Neural cell (in vitro differentiated cells): ENCODE measurements at regions not wholly inside any gene's neighbourhood (a gene's known extent, or its start where the extent isn't known, plus 50 kb on each side); places are given as distances from the start of the nearest gene placed in this dataset.

Experiments used
- H2AFZ ChIP-seq: fragments of 200-600, 300-800 bp; sonication (generic), shearing (Covaris generic); 2 replicates; pipeline ENCODE4 v1.6.0; 2014; ENCODE audit warnings: low read depth, mild to moderate bottlenecking, antibody characterized with exemption, low read length, moderate library complexity
- H3F3A ChIP-seq: fragments of 200-600 bp; shearing (Covaris generic); 2 replicates; pipeline ENCODE4 v1.6.1; 2016; ENCODE audit warnings: mild to moderate bottlenecking, moderate library complexity, mixed read lengths, antibody characterized with exemption, low read length; ENCODE audit not compliant: insufficient read depth, poor library complexity, severe bottlenecking
- H3K27ac ChIP-seq: fragments of 200-600, 300-800 bp; sonication (generic), shearing (Covaris generic); 2 replicates; pipeline ENCODE4 v1.5.1; 2014; ENCODE audit warnings: mild to moderate bottlenecking, low read length, moderate library complexity
- H3K27me3 ChIP-seq: fragments of 300-800, 200-600 bp; sonication (generic), shearing (Covaris generic); 2 replicates; pipeline ENCODE4 v1.6.0; 2014; ENCODE audit warnings: mild to moderate bottlenecking, low read depth, low read length, moderate library complexity; ENCODE audit not compliant: insufficient read depth
- H3K36me3 ChIP-seq: fragments of 300-800, 200-600 bp; sonication (generic), shearing (Covaris generic); 2 replicates; pipeline ENCODE4 v1.5.1; 2014; ENCODE audit warnings: mild to moderate bottlenecking, antibody characterized with exemption, low read length, moderate library complexity; ENCODE audit not compliant: insufficient read depth
- H3K4me2 ChIP-seq: fragments of 300-800, 200-600 bp; sonication (generic), shearing (Covaris generic); 2 replicates; pipeline ENCODE4 v1.6.0; 2014; ENCODE audit warnings: mild to moderate bottlenecking, low read length
- H3K4me3 ChIP-seq: fragments of 300-800, 200-600 bp; sonication (generic), shearing (Covaris generic); 2 replicates; pipeline ENCODE4 v1.5.1; 2014; ENCODE audit warnings: mild to moderate bottlenecking, low read length, moderate library complexity
- H3K79me2 ChIP-seq: fragments of 200-600 bp; shearing (Covaris generic); replicated peaks from 2 replicates; pipeline ENCODE4 v1.6.0; 2014; ENCODE audit warnings: mild to moderate bottlenecking, low read length, moderate library complexity; ENCODE audit not compliant: insufficient read depth
- H3K9ac ChIP-seq: fragments of 300-800, 200-600 bp; sonication (generic), shearing (Covaris generic); 2 replicates; pipeline ENCODE4 v1.6.1; 2016; ENCODE audit warnings: mild to moderate bottlenecking, low read length, mixed read lengths
- H3K9me2 ChIP-seq: fragments of 200-600 bp; shearing (Covaris generic); 2 replicates; pipeline ENCODE4 v1.6.1; 2016; ENCODE audit warnings: mild to moderate bottlenecking, low read length, mixed read lengths; ENCODE audit not compliant: insufficient read depth
- H3K9me3 ChIP-seq: fragments of 200-600, 300-800 bp; sonication (generic), shearing (Covaris generic); 2 replicates; pipeline ENCODE4 v1.6.1; 2016; ENCODE audit warnings: mild to moderate bottlenecking, mixed run types, low read length, moderate library complexity, mixed read lengths
- H4K20me1 ChIP-seq: fragments of 200-600 bp; shearing (Covaris generic); 2 replicates; pipeline ENCODE4 v1.6.1; 2016; ENCODE audit warnings: mild to moderate bottlenecking, mixed run types; ENCODE audit not compliant: insufficient read depth
- CTCF ChIP-seq: fragments of 450-650 bp; IDR thresholded peaks from 2 replicates; pipeline ENCODE4 v1.5.1; 2014; ENCODE audit warnings: antibody characterized with exemption, mild to moderate bottlenecking, moderate library complexity; ENCODE audit not compliant: poor library complexity, severe bottlenecking
- EP300 ChIP-seq: fragments of 450-650 bp; conservative IDR thresholded peaks from 2 replicates; pipeline ENCODE4 v1.6.1; 2014; ENCODE audit warnings: antibody characterized with exemption, mild to moderate bottlenecking, moderate library complexity; ENCODE audit not compliant: poor library complexity, severe bottlenecking
- EZH2 ChIP-seq: fragments of 200-600, 300-800 bp; shearing (Covaris generic), sonication (generic); IDR thresholded peaks from 2 replicates; pipeline ENCODE4 v1.6.1; 2014; ENCODE audit warnings: antibody characterized with exemption, low read length, borderline replicate concordance, mild to moderate bottlenecking; ENCODE audit not compliant: insufficient read depth, poor library complexity, severe bottlenecking
- MXI1 ChIP-seq: fragments of 450-650 bp; conservative IDR thresholded peaks from 2 replicates; pipeline ENCODE4 v1.6.1; 2014; ENCODE audit warnings: antibody characterized with exemption, mild to moderate bottlenecking; ENCODE audit not compliant: poor library complexity, severe bottlenecking
- POLR2AphosphoS5 ChIP-seq: IDR thresholded peaks from 2 replicates; pipeline ENCODE4 v1.6.1; 2012
- RAD21 ChIP-seq: fragments of 450-650 bp; conservative IDR thresholded peaks from 2 replicates; pipeline ENCODE4 v1.6.1; 2014; ENCODE audit warnings: antibody characterized with exemption, mild to moderate bottlenecking, moderate library complexity
- REST ChIP-seq: IDR thresholded peaks from 2 replicates; pipeline ENCODE4 v1.6.1; 2012; ENCODE audit warnings: borderline replicate concordance
- SMC3 ChIP-seq: fragments of 450-650 bp; conservative IDR thresholded peaks from 2 replicates; pipeline ENCODE4 v1.6.1; 2014; ENCODE audit warnings: antibody characterized with exemption, mild to moderate bottlenecking, moderate library complexity; ENCODE audit not compliant: poor library complexity
- TAF1 ChIP-seq: IDR thresholded peaks from 2 replicates; pipeline ENCODE4 v1.6.1; 2012; ENCODE audit warnings: low read depth

GRCh38 chr2:10235099-10235908, 67.4 kb upstream of the HPCAL1 start:
- TF ChIP-seq EZH2 (no peak), POLR2AphosphoS5 (no peak), TAF1 (no peak), RAD21 (no peak), SMC3 (no peak), CTCF (no peak), EP300 (no peak), MXI1 (no peak), REST (no peak)
- no peak overlapping the region for H2AFZ ChIP-seq

GRCh38 chr2:10235909-10236550, 66.7 kb upstream of the HPCAL1 start:
- H3K9me2 ChIP-seq = no peaks in the 10 kb centered on the region
- TF ChIP-seq EZH2 = no peak
- TF ChIP-seq CTCF = no peak
- TF ChIP-seq MXI1 = no peak
- TF ChIP-seq POLR2AphosphoS5 = no peak
- TF ChIP-seq REST = no peak
- no peak for TF ChIP-seq TAF1
- no peak for TF ChIP-seq EP300
- TF ChIP-seq SMC3 = no peak
- no peak for TF ChIP-seq RAD21

More at GRCh38 chr2:10235099-10235908, 67.4 kb upstream of the HPCAL1 start:
- H3K9me2 ChIP-seq = no peaks in the 10 kb centered on the region
- H3K36me3 ChIP-seq = no peaks in the 10 kb centered on the region
- no peak overlapping the region for H3K4me3 ChIP-seq
- no peaks in the 10 kb centered on the region for H3K27me3 ChIP-seq
- H3F3A ChIP-seq = no peaks in the 10 kb centered on the region
- no peaks in the 10 kb centered on the region for H3K79me2 ChIP-seq
- H3K4me2 ChIP-seq = no peak overlapping the region
- H3K9me3 ChIP-seq = no peaks in the 10 kb centered on the region
- no peak overlapping the region for H3K9ac ChIP-seq
- no peak overlapping the region for H3K27ac ChIP-seq
- no peaks in the 10 kb centered on the region for H4K20me1 ChIP-seq

More at GRCh38 chr2:10235909-10236550, 66.7 kb upstream of the HPCAL1 start:
- Histone ChIP-seq H2AFZ (no peak overlapping the region), H3K79me2 (no peaks in the 10 kb centered on the region), H3K36me3 (no peaks in the 10 kb centered on the region), H3K27ac (no peak overlapping the region), H3K4me3 (no peak overlapping the region), H3K27me3 (no peaks in the 10 kb centered on the region), H3K9me3 (no peaks in the 10 kb centered on the region), H3K4me2 (no peak overlapping the region), H3K9ac (no peak overlapping the region), H3F3A (no peaks in the 10 kb centered on the region), H4K20me1 (no peaks in the 10 kb centered on the region)
